Endothelial cell of umbilical vein (primary cell): ENCODE measurements at regions not wholly inside any gene's neighbourhood (a gene's known extent, or its start where the extent isn't known, plus 50 kb on each side); places are given as distances from the start of the nearest gene placed in this dataset.

ENCODE experiments used
- MYC ChIP-seq: IDR thresholded peaks from one replicate; pipeline ENCODE4 v1.6.1; 2011; ENCODE audit warnings: mild to moderate bottlenecking, low read depth, low read length
- POLR2A ChIP-seq: IDR thresholded peaks from 2 replicates; pipeline ENCODE4 v1.6.1; 2012; ENCODE audit warnings: low read depth, mild to moderate bottlenecking, control low read depth, low read length
- POLR2AphosphoS5 ChIP-seq: IDR thresholded peaks from 2 replicates; pipeline ENCODE4 v1.6.1; 2012; ENCODE audit warnings: low read depth, mild to moderate bottlenecking, control low read depth, low read length, moderate library complexity; ENCODE audit not compliant: insufficient read depth
- TF ChIP-seq, protein P1 (sequence below): IDR thresholded peaks from 2 replicates; pipeline ENCODE4 v1.6.1; 2011; ENCODE audit not compliant: insufficient read depth, insufficient read length
- TF ChIP-seq, protein P2 (sequence below), 2 donors: IDR thresholded peaks; 1 replicate in 1 of 2; 2 replicates in 1 of 2; pipeline ENCODE4 v1.5.1; 2011; ENCODE audit warnings: low read length in 2 of 2, mild to moderate bottlenecking in 2 of 2, moderate library complexity in 2 of 2, control low read depth in 1 of 2, inconsistent platforms in 1 of 2, low read depth in 1 of 2; ENCODE audit not compliant: insufficient read depth in 1 of 2; ENCODE audit errors: extremely low read depth in 1 of 2

DNA sequence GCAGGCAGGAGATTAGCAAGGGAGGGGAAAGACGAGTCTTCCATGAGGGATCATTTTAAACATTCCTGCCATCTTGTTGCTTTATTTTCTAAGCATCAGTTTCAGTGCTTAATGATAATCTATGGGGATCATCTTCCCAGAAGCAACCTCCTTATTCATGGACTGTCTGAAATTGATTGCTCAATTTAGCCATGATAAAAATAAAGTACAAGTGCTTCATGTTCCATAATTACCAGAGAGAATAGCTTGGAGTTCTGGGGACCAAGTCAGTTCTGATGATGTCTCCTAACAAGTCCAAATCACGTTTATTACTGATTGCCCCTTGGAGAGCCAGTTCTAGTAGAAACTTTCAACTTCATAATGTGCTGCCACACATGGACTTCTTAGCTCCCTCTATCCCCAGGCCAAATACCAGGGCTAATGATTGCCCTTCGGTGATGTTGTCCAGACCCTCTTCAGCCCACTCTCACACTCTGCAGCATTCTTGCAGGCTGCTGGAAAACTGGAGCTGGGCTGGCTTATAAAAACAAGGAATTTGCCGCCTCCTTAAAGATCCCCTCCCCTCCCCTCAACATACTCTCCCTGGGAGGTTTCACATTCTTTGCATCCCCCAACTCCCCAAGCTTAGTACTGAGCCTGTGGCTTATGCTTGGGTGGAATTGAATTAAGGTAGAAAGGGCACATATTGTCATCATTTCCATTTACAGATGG, 222.1 kb upstream of the ADAMTS9 start:
- TF ChIP-seq POLR2A (no peak), POLR2AphosphoS5 (no peak), MYC (no peak)
- TF ChIP-seq, protein P1, sequence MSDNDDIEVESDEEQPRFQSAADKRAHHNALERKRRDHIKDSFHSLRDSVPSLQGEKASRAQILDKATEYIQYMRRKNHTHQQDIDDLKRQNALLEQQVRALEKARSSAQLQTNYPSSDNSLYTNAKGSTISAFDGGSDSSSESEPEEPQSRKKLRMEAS, result no peak
- TF ChIP-seq, protein P2, sequence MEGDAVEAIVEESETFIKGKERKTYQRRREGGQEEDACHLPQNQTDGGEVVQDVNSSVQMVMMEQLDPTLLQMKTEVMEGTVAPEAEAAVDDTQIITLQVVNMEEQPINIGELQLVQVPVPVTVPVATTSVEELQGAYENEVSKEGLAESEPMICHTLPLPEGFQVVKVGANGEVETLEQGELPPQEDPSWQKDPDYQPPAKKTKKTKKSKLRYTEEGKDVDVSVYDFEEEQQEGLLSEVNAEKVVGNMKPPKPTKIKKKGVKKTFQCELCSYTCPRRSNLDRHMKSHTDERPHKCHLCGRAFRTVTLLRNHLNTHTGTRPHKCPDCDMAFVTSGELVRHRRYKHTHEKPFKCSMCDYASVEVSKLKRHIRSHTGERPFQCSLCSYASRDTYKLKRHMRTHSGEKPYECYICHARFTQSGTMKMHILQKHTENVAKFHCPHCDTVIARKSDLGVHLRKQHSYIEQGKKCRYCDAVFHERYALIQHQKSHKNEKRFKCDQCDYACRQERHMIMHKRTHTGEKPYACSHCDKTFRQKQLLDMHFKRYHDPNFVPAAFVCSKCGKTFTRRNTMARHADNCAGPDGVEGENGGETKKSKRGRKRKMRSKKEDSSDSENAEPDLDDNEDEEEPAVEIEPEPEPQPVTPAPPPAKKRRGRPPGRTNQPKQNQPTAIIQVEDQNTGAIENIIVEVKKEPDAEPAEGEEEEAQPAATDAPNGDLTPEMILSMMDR (IDR thresholded peaks at IDR 0.05; ENCODE audit: extremely low read depth in 1 of 2, insufficient read depth in 1 of 2, low read depth in 1 of 2, low read length in 2 of 2), result no peak
